M059J (cell line): ENCODE measurements at regions not wholly inside any gene's neighbourhood (a gene's known extent, or its start where the extent isn't known, plus 50 kb on each side); places are given as distances from the start of the nearest gene placed in this dataset.
"Not testable (repeated sequence)": the region's sequence is repeated elsewhere in the genome, so short reads cannot be mapped to it uniquely, and the experiment has no call there.

ENCODE experiments used
- DNase-seq: peaks from one replicate; pipeline ENCODE4 v3.0.0-alpha.2; 2012; ENCODE audit warnings: low read depth

- not testable (repeated sequence) for DNase-seq
Observed at GRCh38 chr16:33994207-33994606, 534.8 kb downstream of the TP53TG3F start.

GRCh38 chr16:33995821-33996372 lies 536.5 kb downstream of the TP53TG3F start:
- peak; percentile 0 for DNase-seq

DNA sequence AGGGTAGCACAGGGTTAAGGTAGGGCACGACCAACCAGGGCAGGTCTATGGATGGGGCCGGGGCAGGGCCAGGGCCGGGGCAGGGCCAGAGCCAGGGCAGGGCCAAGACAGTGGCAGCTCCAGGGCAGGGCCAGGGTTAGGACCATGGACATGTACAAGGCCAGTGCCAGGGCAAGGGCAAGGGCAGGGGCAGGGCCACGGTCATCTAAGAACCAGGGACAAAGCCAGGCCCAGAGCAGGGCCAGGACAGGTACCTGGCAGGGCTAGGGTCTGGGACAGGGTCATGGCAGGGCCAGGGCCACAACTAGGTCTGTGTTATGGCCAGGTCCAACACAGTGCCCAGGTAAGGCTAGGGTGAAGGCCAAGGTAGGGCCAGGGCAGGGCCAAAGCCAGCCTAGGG lies 541.8 kb downstream of the TP53TG3F start:
- not testable (repeated sequence) for DNase-seq

GRCh38 chr16:34001961-34002360 lies 542.5 kb downstream of the TP53TG3F start:
- not testable (repeated sequence) for DNase-seq

GRCh38 chr16:34014841-34015820 lies 555.7 kb downstream of the TP53TG3F start:
- DNase-seq, result not testable (repeated sequence)

DNA sequence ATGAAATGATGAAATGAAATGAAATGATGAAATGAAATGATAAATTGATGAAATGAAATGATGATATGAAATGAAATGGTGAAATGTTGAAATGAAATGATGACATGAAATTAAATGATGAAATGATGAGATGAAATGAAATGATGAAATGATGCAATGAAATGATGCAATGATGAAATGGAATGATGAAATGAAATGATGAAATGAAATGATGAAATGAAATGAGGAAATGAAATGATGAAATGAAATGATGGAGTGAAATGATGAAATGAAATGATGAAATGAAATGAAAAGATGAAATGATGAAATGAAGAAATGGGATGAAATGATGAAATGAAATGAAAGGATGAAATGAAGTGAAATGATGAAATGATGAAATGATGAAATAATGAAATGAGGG lies 558.9 kb downstream of the TP53TG3F start:
- not testable (repeated sequence) for DNase-seq

GRCh38 chr16:34050787-34051320 lies 591.4 kb downstream of the TP53TG3F start:
- no peak for DNase-seq

DNA sequence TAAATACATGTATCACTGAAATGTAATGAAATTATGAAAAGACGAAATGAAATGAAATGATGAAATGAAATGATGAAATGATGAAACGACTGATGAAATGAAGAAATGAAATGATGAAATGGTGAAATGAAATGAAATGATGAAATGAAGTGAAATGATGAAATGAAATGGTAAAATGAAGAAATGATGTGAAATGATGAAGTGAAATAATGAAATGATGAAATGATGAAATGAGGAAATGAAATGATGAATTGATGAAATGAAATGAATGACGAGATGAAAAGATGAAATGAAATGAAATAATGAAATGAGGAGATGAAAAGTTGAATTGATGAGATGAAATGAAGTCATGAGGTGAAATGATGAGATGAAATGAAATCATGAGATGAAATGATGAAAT lies 594.7 kb downstream of the TP53TG3F start:
- no peak for DNase-seq

DNA sequence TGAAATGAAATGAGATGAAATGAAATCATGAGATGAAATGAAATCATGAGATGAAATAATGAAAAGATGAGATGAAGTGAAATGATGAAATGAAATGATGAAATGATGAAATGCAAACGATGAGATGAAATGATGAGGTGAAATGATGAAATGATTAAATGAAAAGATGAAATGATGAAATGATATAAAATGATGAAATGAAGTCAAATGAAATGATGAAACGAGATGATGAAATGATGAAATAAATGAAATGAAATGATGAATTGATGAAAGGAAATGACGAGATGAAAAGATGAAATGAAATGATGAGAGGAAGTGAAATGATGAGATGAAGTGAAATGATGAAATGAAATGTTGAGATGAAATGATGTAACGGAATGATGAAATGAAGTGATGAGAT lies 595.6 kb downstream of the TP53TG3F start:
- DNase-seq, result no peak

- DNase-seq, result not testable (repeated sequence)
Observed at GRCh38 chr16:34062620-34063253, 603.3 kb downstream of the TP53TG3F start.

DNA sequence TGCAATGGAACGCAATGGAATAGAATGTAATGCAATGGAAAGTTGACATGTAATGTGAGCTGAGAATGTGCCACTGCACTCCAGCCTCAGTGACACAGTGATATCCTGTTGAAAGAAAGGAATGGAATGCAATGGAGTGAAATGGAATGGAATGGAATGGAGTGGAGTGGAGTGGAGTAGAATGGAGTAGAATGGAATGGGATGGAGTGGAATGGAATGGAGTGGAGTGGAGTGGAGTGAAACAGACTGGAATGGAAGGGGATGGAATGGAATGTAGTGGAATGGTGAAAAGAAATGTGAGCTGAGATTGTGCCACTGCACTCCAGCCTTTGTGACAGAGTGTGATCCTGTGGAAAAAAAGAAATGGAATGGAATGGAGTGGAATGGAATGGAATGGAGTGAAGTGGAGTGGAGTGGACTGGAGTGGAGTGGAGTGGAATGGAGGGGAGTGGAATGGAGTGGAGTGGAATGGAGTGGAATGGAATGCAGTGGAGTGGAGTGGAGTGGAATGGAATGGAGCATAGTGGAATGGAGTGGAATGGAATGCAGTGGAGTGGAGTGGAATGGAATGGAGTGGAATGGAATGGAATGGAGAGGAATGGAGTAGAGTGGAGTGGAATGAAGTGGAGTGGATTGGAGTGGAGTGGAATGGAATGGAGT lies 604.2 kb downstream of the TP53TG3F start:
- not testable (repeated sequence) for DNase-seq

DNA sequence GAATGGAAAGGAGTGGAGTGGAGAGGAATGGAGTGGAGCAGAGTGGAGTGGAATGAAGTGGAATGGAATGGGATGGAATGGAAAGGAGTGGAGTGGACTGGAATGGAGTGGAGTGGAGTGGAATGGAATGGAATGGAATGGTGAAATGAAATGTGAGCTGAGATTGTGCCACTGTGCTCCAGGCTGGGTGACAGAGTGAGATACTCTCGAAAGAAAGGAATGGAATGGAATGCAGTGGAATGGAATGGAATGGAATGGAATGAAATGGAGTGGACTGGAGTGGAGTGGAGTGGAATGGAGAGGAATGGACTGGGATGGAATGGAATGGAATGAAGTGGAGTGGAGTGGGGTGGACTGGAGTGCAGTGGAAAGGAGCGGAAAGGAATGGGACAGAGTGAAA lies 605.2 kb downstream of the TP53TG3F start:
- not testable (repeated sequence) for DNase-seq

DNA sequence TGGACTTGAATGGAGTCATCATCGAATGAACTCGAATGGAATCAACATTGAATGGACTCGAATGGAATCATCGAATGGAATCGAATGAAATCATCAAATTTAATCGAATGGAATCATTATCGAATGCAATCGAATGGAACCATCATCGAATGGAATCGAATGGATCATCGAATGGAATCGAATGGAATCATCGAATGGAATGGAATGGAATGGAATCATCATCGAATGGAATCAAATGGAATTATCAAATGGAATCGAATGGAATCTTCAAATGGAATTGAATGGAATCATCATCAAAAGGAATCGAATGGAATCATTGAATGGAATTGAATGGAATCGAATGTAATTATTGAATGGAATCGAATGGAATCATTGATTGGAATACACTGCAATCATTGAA lies 610.3 kb downstream of the TP53TG3F start:
- not testable (repeated sequence) for DNase-seq

- DNase-seq, result peak; percentile 9
Observed at GRCh38 chr16:34078691-34079090, 619.3 kb downstream of the TP53TG3F start.

GRCh38 chr16:34085038-34085437 lies 625.6 kb downstream of the TP53TG3F start:
- not testable (repeated sequence) for DNase-seq

- not testable (repeated sequence) for DNase-seq
Observed at GRCh38 chr16:34095006-34095405, 635.6 kb downstream of the TP53TG3F start.

- not testable (repeated sequence) for DNase-seq
Observed at GRCh38 chr16:34096911-34097310, 637.5 kb downstream of the TP53TG3F start.

DNA sequence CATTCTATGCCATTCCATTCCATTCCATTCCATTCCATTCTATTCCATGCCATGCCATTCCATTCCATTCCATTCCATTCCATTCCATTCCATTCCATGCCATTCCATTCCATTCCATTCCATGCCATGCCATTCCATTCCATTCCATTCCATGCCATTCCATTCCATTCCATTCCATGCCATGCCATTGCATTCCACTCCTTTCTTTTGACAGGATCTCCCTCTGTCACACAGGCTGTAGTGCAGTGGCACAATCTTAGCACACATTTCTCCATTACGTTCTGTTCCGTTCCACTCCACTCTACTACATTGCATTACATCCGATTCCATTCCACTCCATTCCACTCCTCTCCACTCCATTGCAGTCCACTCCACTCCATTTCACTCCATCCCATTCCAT lies 637.9 kb downstream of the TP53TG3F start:
- DNase-seq, result not testable (repeated sequence)

GRCh38 chr16:34098033-34098432 lies 638.6 kb downstream of the TP53TG3F start:
- not testable (repeated sequence) for DNase-seq

DNA sequence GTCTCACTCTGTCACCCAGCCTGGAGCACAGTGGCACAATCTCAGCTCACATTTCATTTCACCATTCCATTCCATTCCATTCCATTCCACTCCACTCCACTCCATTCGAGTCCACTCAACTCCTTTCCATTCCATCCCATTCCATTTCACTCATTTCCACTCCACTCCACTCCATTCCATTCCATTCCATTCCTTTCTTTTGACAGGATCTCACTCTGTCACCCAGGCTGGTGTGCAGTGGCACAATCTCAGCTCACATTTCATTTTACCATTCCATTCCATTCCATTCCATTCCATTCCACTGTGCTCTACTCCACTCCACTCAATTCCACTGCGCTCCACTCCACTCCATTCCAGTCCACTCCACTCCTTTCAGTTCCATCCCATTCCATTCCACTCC lies 639.6 kb downstream of the TP53TG3F start:
- not testable (repeated sequence) for DNase-seq
